Thoracic aorta (tissue), 2 donors: ENCODE measurements at regions not wholly inside any gene's neighbourhood (a gene's known extent, or its start where the extent isn't known, plus 50 kb on each side); places are given as distances from the start of the nearest gene placed in this dataset.

Source experiments
- ATAC-seq: fragments of 150-250 bp; one replicate; pipeline ENCODE4 v1.8.0; 2017; ENCODE audit warnings: low read depth; ENCODE audit not compliant: insufficient number of reproducible peaks, low FRiP score
- DNase-seq: peaks from one replicate; pipeline ENCODE4 v3.0.0-alpha.2; 2020; ENCODE audit warnings: low spot score
- H3K27ac ChIP-seq, 2 donors: fragments of 200-600 bp; sonication (generic); 1 replicate in 1 of 2; 2 replicates in 1 of 2; pipeline ENCODE4 v1.5.1; 2016; ENCODE audit warnings: mild to moderate bottlenecking in 2 of 2, moderate library complexity in 2 of 2
- H3K27me3 ChIP-seq: fragments of 200-600 bp; sonication (generic); replicated peaks from 2 replicates; pipeline ENCODE4 v1.6.0; 2016; ENCODE audit warnings: mild to moderate bottlenecking; ENCODE audit not compliant: insufficient read depth
- H3K36me3 ChIP-seq: fragments of 200-600 bp; sonication (generic); one replicate; pipeline ENCODE4 v1.5.1; 2016
- H3K4me1 ChIP-seq, 2 donors: fragments of 200-600 bp; sonication (generic); 1 replicate in 1 of 2; 2 replicates in 1 of 2; pipeline versions ENCODE4 v1.5.1 to v1.6.0; 2016; ENCODE audit warnings: low read depth in 2 of 2, mild to moderate bottlenecking in 1 of 2; ENCODE audit not compliant: control insufficient read depth in 1 of 2
- H3K4me3 ChIP-seq: fragments of 200-600 bp; sonication (generic); 2 replicates; pipeline ENCODE4 v1.5.1; 2016; ENCODE audit warnings: mild to moderate bottlenecking
- H3K9me3 ChIP-seq: fragments of 200-600 bp; sonication (generic); 2 replicates; pipeline ENCODE4 v1.5.1; 2016
- CTCF ChIP-seq: fragments of 200-600 bp; sonication (generic); IDR thresholded peaks from one replicate; pipeline ENCODE4 v1.5.1; 2019; ENCODE audit warnings: antibody characterized with exemption

GRCh38 chr13:111005808-111006505, 91.1 kb upstream of the ANKRD10 start:
- Histone ChIP-seq H3K27ac (peak overlapping the region; percentile 91 to 92), H3K4me1 (peaks cover 12 to 27% of the 10 kb centered on the region in 2 donors), H3K9me3 (no peaks in the 10 kb centered on the region), H3K27me3 (no peaks in the 10 kb centered on the region), H3K36me3 (no peaks in the 10 kb centered on the region), H3K4me3 (peak overlapping the region; percentile 56)
- DNase-seq = peak; percentile 16
- no peak for ATAC-seq
- no peak for TF ChIP-seq CTCF

GRCh38 chr13:111005364-111005763, 90.5 kb upstream of the ANKRD10 start:
- ATAC-seq = no peak
- H3K36me3 ChIP-seq = no peaks in the 10 kb centered on the region

GRCh38 chr13:111004444-111004843, 89.6 kb upstream of the ANKRD10 start:
- Histone ChIP-seq H3K4me1 (peaks cover 12 to 27% of the 10 kb centered on the region in 2 donors), H3K27ac (peak overlapping the region in 1 of 2 donors; percentile 92), H3K4me3 (no peak overlapping the region), H3K36me3 (no peaks in the 10 kb centered on the region), H3K9me3 (no peaks in the 10 kb centered on the region), H3K27me3 (no peaks in the 10 kb centered on the region)
- DNase-seq (no peak), ATAC-seq (no peak)
- no peak for TF ChIP-seq CTCF

More at GRCh38 chr13:111005364-111005763, 90.5 kb upstream of the ANKRD10 start:
- no peak for DNase-seq
- no peak for TF ChIP-seq CTCF
- Histone ChIP-seq H3K9me3 (no peaks in the 10 kb centered on the region), H3K27ac (peak overlapping the region; percentile 91 to 92), H3K4me1 (peaks cover 12 to 27% of the 10 kb centered on the region in 2 donors), H3K4me3 (no peak overlapping the region), H3K27me3 (no peaks in the 10 kb centered on the region)

GRCh38 chr13:111001636-111002035, 86.8 kb upstream of the ANKRD10 start:
- no peak for DNase-seq
- H3K27me3 ChIP-seq = no peaks in the 10 kb centered on the region
- no peak for TF ChIP-seq CTCF

GRCh38 chr13:110993788-110994187, 78.9 kb upstream of the ANKRD10 start:
- TF ChIP-seq CTCF = no peak
- DNase-seq (no peak), ATAC-seq (no peak)
- no peaks in the 10 kb centered on the region for H3K9me3 ChIP-seq
- no peaks in the 10 kb centered on the region for H3K27me3 ChIP-seq
- no peak overlapping the region for H3K4me3 ChIP-seq
- no peaks in the 10 kb centered on the region for H3K4me1 ChIP-seq
- H3K27ac ChIP-seq = no peak overlapping the region
- no peaks in the 10 kb centered on the region for H3K36me3 ChIP-seq

More at GRCh38 chr13:111001636-111002035, 86.8 kb upstream of the ANKRD10 start:
- H3K27ac ChIP-seq = no peak overlapping the region
- no peaks in the 10 kb centered on the region for H3K9me3 ChIP-seq
- no peak for ATAC-seq
- H3K4me3 ChIP-seq = no peak overlapping the region
- peaks cover 8 to 17% of the 10 kb centered on the region in 2 donors for H3K4me1 ChIP-seq
- H3K36me3 ChIP-seq = no peaks in the 10 kb centered on the region
